ENCODE measurements at regions not wholly inside any gene's neighbourhood (a gene's known extent, or its start where the extent isn't known, plus 50 kb on each side); places are given as distances from the start of the nearest gene placed in this dataset.

DNA sequence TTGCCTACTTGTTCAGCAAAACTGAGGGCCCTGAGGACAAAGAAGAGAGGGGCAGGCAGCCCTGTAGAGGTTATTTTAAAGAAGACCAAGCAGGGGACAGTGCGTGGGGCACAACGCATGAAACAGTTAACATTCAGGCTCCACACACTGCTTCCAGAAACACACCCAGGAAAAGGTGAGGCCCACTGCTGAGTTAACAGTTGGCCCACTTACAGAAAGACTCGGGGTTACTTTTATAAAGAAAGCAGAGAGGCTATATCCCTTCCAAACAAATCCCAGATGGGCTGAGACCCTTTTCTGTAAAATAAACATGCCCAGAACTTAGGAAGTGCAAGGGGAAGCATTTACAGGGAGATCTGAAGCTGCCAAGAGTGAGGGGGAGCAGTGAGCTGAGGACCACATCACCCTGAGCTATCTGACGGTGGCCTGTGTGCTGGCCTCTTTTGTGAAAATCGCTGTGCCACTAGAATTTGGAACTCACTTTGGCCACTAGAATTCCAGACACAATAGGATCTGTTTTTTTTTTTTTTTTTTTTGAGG, 49.8 kb upstream of the SSTR4 start:
- H3K27me3 Mint-ChIP-seq: no peaks in the 10 kb centered on the region
- H3K27ac Mint-ChIP-seq: no peak overlapping the region
- H3K4me1 Mint-ChIP-seq: no peaks in the 10 kb centered on the region
- H3K9me3 Mint-ChIP-seq: peaks cover 0 to 6% (median 4%) of the 10 kb centered on the region in 3 donors
- H3K36me3 Mint-ChIP-seq: no peaks in the 10 kb centered on the region
- H3K4me3 Mint-ChIP-seq: no peak overlapping the region

Measured in IgD-negative memory B cell (primary cell).